Mesenchymal stem cell (in vitro differentiated cells and primary cell): ENCODE measurements at regions not wholly inside any gene's neighbourhood (a gene's known extent, or its start where the extent isn't known, plus 50 kb on each side); places are given as distances from the start of the nearest gene placed in this dataset.

Experiments used
- DNase-seq: peaks from one replicate; pipeline ENCODE4 v3.0.0-alpha.2; 2013
- H2AFZ ChIP-seq: one replicate; pipeline ENCODE4 v1.6.1; 2013; ENCODE audit warnings: low read depth, mild to moderate bottlenecking, control low read depth, inconsistent platforms, low read length, moderate library complexity
- H2AK5ac ChIP-seq: 2 replicates; pipeline ENCODE4 v1.6.1; 2013; ENCODE audit warnings: low read length, moderate library complexity, mild to moderate bottlenecking, inconsistent platforms; ENCODE audit not compliant: severe bottlenecking
- H2BK120ac ChIP-seq: one replicate; pipeline ENCODE4 v1.6.1; 2013; ENCODE audit warnings: low read depth, mild to moderate bottlenecking, inconsistent platforms, low read length, moderate library complexity
- H2BK12ac ChIP-seq, 2 experiments: one replicate each; pipeline ENCODE4 v1.6.1; 2013; ENCODE audit warnings: inconsistent platforms in 2 of 2, low read length in 2 of 2, mild to moderate bottlenecking in 2 of 2, moderate library complexity in 2 of 2, control low read depth in 1 of 2
- H2BK15ac ChIP-seq: one replicate; pipeline ENCODE4 v1.6.1; 2013; ENCODE audit warnings: mild to moderate bottlenecking, low read depth, inconsistent platforms; ENCODE audit not compliant: poor library complexity, severe bottlenecking
- H2BK5ac ChIP-seq: 2 replicates; pipeline ENCODE4 v1.6.1; 2013; ENCODE audit warnings: low read depth, mild to moderate bottlenecking, low read length, control low read depth, inconsistent platforms; ENCODE audit not compliant: poor library complexity, severe bottlenecking
- H3K14ac ChIP-seq, 2 experiments: one replicate each; pipeline ENCODE4 v1.6.1; 2013; ENCODE audit warnings: inconsistent platforms in 2 of 2, low read length in 2 of 2, control low read depth in 1 of 2, mild to moderate bottlenecking in 1 of 2, moderate library complexity in 1 of 2
- H3K18ac ChIP-seq, 2 experiments: one replicate each; pipeline ENCODE4 v1.6.1; 2013; ENCODE audit warnings: inconsistent platforms in 2 of 2, low read length in 2 of 2, control low read depth in 1 of 2, low read depth in 1 of 2, mild to moderate bottlenecking in 1 of 2
- H3K23ac ChIP-seq, 2 experiments: one replicate each; pipeline ENCODE4 v1.6.1; 2013; ENCODE audit warnings: inconsistent platforms in 2 of 2, low read length in 2 of 2, mild to moderate bottlenecking in 2 of 2, moderate library complexity in 2 of 2, control low read depth in 1 of 2
- H3K27ac ChIP-seq: 2 replicates; pipeline ENCODE4 v1.5.1; 2013; ENCODE audit warnings: mild to moderate bottlenecking, moderate library complexity, low read length, control low read depth, inconsistent platforms; ENCODE audit not compliant: poor library complexity, severe bottlenecking
- H3K27me3 ChIP-seq, 2 experiments: 2 replicates each; pipeline versions ENCODE4 v1.6.1 to v1.7.0; 2013; ENCODE audit warnings: low read length in 2 of 2, mild to moderate bottlenecking in 2 of 2, moderate library complexity in 2 of 2, control low read depth in 1 of 2, inconsistent platforms in 1 of 2; ENCODE audit not compliant: control insufficient read depth in 1 of 2, insufficient read depth in 1 of 2
- H3K36me3 ChIP-seq, 2 experiments: 2 replicates each; pipeline versions ENCODE4 v1.6.1 to v1.7.0; 2013; ENCODE audit warnings: low read length in 2 of 2, control low read depth in 1 of 2, inconsistent platforms in 1 of 2, low read depth in 1 of 2, mild to moderate bottlenecking in 1 of 2; ENCODE audit not compliant: insufficient read depth in 2 of 2, control insufficient read depth in 1 of 2
- H3K4ac ChIP-seq, 2 experiments: one replicate each; pipeline ENCODE4 v1.6.1; 2013; ENCODE audit warnings: inconsistent platforms in 2 of 2, low read length in 2 of 2, mild to moderate bottlenecking in 2 of 2, moderate library complexity in 2 of 2, control low read depth in 1 of 2, low read depth in 1 of 2
- H3K4me1 ChIP-seq: 2 replicates; pipeline ENCODE4 v1.6.1; 2013; ENCODE audit warnings: low read depth, low read length, control low read depth; ENCODE audit not compliant: control insufficient read depth, insufficient read depth
- H3K4me2 ChIP-seq: 2 replicates; pipeline ENCODE4 v1.6.1; 2013; ENCODE audit warnings: low read length, mild to moderate bottlenecking, inconsistent platforms; ENCODE audit not compliant: poor library complexity, severe bottlenecking
- H3K4me3 ChIP-seq, 2 experiments: 2 replicates each; pipeline versions ENCODE4 v1.5.1 to v1.7.0; 2013; ENCODE audit warnings: low read length in 2 of 2, mild to moderate bottlenecking in 2 of 2, control low read depth in 1 of 2, low read depth in 1 of 2; ENCODE audit not compliant: insufficient read depth in 1 of 2
- H3K79me1 ChIP-seq: replicated peaks from 2 replicates; pipeline ENCODE4 v1.6.1; 2013; ENCODE audit warnings: mild to moderate bottlenecking, control low read depth, low read length, inconsistent platforms; ENCODE audit not compliant: poor library complexity, severe bottlenecking
- H3K9ac ChIP-seq: 2 replicates; pipeline ENCODE4 v1.7.0; 2013; ENCODE audit warnings: mild to moderate bottlenecking, low read length, moderate library complexity
- H3K9me3 ChIP-seq: 2 replicates; pipeline ENCODE4 v1.7.0; 2013; ENCODE audit warnings: mild to moderate bottlenecking, low read length; ENCODE audit not compliant: control insufficient read depth
- H4K8ac ChIP-seq: one replicate; pipeline ENCODE4 v1.6.1; 2013; ENCODE audit warnings: inconsistent platforms, mild to moderate bottlenecking, low read length, moderate library complexity
- H4K91ac ChIP-seq: one replicate; pipeline ENCODE4 v1.6.1; 2013; ENCODE audit warnings: mild to moderate bottlenecking, low read length, inconsistent platforms
- WGBS: methylation state at CpG from one replicate; pipeline ENCODE4 v1.1.7; 2013; ENCODE audit warnings: mixed read lengths; 5-methylcytosine and 5-hydroxymethylcytosine counted together

- Histone ChIP-seq H4K91ac (no peak overlapping the region), H4K8ac (no peak overlapping the region), H2BK12ac (no peak overlapping the region), H3K79me1 (no peaks in the 10 kb centered on the region), H3K9ac (no peak overlapping the region), H3K4me3 (no peak overlapping the region), H2AFZ (no peak overlapping the region), H3K14ac (no peak overlapping the region), H3K18ac (no peak overlapping the region), H2BK15ac (no peak overlapping the region), H2BK5ac (no peak overlapping the region), H3K23ac (no peak overlapping the region), H2AK5ac (no peak overlapping the region), H3K4me2 (no peak overlapping the region), H3K27ac (no peak overlapping the region), H3K4ac (no peak overlapping the region), H3K27me3 (no peaks in the 10 kb centered on the region), H2BK120ac (no peak overlapping the region), H3K36me3 (no peaks in the 10 kb centered on the region), H3K4me1 (no peaks in the 10 kb centered on the region), H3K9me3 (peaks cover under 1% of the 10 kb centered on the region)
- DNase-seq = no peak
Observed at GRCh38 chr9:82397534-82397933, 409.0 kb downstream of the SPATA31D1 start.

DNA sequence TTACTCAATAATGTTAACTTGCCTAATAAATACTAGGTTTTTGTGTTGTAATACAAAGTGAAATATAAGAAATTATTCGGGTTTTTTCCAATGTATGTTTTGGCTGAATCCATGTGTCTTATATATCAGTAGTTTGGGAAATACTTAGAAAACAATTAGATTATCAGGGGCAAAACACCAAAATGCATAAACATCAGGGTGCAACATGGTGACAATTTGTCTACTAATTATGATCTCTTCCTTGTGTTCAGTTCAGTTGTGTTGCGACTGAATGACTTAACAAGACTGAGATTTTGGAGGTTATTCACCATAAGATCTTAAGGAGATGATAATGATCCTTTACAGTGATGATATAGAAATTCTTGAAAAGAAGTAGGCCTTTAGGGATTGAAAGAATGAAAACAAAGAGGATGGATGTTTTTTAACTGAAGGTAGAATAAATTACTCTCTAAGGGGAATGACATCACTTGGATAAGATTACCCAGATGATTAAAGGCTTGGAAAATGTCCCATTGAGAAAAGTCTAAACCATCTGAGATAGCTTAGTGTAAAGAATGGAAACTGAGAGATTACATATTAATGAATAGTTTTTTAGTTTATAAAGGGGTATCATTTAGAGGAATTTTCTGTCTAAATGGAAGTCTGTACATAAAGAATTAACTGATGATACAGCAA is 415.8 kb downstream of the SPATA31D1 start:
- WGBS = 92% methylated on average over 1 of the region's 2 CpGs
- H3K4me3 ChIP-seq = peak overlapping the region in 1 of 2 experiments; percentile 46
- H3K79me1 ChIP-seq = no peaks in the 10 kb centered on the region
- H3K14ac ChIP-seq = no peak overlapping the region
- H3K23ac ChIP-seq = no peak overlapping the region
- H3K4me2 ChIP-seq = no peak overlapping the region
- no peaks in the 10 kb centered on the region for H3K4me1 ChIP-seq
- peak; percentile 33 for DNase-seq
- H2BK15ac ChIP-seq = no peak overlapping the region
- H2BK5ac ChIP-seq = no peak overlapping the region
- no peak overlapping the region for H3K18ac ChIP-seq
- H4K91ac ChIP-seq = no peak overlapping the region
- no peak overlapping the region for H2BK120ac ChIP-seq
- H2AFZ ChIP-seq = no peak overlapping the region
- H3K9me3 ChIP-seq = no peaks in the 10 kb centered on the region
- no peak overlapping the region for H2AK5ac ChIP-seq
- H3K27ac ChIP-seq = no peak overlapping the region
- H3K27me3 ChIP-seq = no peaks in the 10 kb centered on the region
- H3K36me3 ChIP-seq = no peaks in the 10 kb centered on the region
- H3K9ac ChIP-seq = peak overlapping the region; percentile 67
- no peak overlapping the region for H4K8ac ChIP-seq
- H2BK12ac ChIP-seq = no peak overlapping the region
- H3K4ac ChIP-seq = no peak overlapping the region

GRCh38 chr9:82404881-82405280 is 416.3 kb downstream of the SPATA31D1 start:
- no peak overlapping the region for H2BK120ac ChIP-seq
- 82% methylated on average over 3 of the region's 4 CpGs for WGBS

DNA sequence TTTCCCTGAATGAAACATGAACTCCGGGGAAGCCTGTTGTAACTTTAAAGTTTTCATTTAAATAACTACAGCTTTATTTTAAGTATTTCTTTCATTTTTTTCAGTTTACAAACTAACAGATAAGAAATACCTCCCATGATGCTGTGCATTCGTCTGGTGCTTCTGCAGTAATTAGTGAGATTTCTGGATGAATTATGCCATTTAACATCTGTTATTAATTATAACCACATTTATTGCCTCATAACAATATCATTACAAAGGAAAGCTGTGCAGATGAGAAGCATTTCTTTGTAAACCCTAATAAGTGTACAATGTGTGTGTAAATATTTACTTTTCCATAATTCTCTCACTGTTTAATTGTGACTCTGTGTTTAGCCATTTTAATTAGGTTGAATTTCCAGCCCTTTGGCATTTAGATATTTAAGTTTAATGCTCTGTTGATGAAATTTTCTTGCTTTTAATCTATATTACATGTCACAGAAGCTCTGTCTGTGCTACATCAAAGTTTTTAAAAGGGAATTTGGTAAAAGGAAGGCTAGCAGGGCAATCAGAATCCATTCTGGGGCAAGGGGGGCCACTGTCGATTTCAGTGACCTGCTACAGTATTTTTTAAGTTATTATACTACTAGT is 418.0 kb downstream of the SPATA31D1 start:
- H3K18ac ChIP-seq = no peak overlapping the region
- H2BK120ac ChIP-seq = no peak overlapping the region
- WGBS = no CpG with 5 or more reads among the region's 3 CpGs
- H3K4me3 ChIP-seq = no peak overlapping the region
- DNase-seq = no peak
- H4K91ac ChIP-seq = no peak overlapping the region
- H3K23ac ChIP-seq = no peak overlapping the region
- no peak overlapping the region for H2BK12ac ChIP-seq
- H3K27ac ChIP-seq = no peak overlapping the region
- H2BK5ac ChIP-seq = no peak overlapping the region
- H4K8ac ChIP-seq = no peak overlapping the region
- H2BK15ac ChIP-seq = no peak overlapping the region
- no peak overlapping the region for H2AFZ ChIP-seq
- H3K79me1 ChIP-seq = no peaks in the 10 kb centered on the region
- no peak overlapping the region for H3K4ac ChIP-seq
- no peaks in the 10 kb centered on the region for H3K9me3 ChIP-seq
- no peaks in the 10 kb centered on the region for H3K36me3 ChIP-seq
- H2AK5ac ChIP-seq = no peak overlapping the region
- no peak overlapping the region for H3K14ac ChIP-seq
- H3K9ac ChIP-seq = no peak overlapping the region
- H3K27me3 ChIP-seq = no peaks in the 10 kb centered on the region
- no peaks in the 10 kb centered on the region for H3K4me1 ChIP-seq
- no peak overlapping the region for H3K4me2 ChIP-seq

More at GRCh38 chr9:82404881-82405280, 416.3 kb downstream of the SPATA31D1 start:
- peak overlapping the region; percentile 67 for H3K9ac ChIP-seq
- H3K4me2 ChIP-seq = no peak overlapping the region
- H2BK15ac ChIP-seq = no peak overlapping the region
- no peak overlapping the region for H3K14ac ChIP-seq
- H2BK12ac ChIP-seq = peak overlapping the region in 1 of 2 experiments; percentile 63
- no peak overlapping the region for H2AFZ ChIP-seq
- H3K4ac ChIP-seq = no peak overlapping the region
- H3K4me1 ChIP-seq = no peaks in the 10 kb centered on the region
- no peaks in the 10 kb centered on the region for H3K79me1 ChIP-seq
- H3K27me3 ChIP-seq = no peaks in the 10 kb centered on the region
- no peak overlapping the region for H3K18ac ChIP-seq
- no peak overlapping the region for H4K91ac ChIP-seq
- H3K36me3 ChIP-seq = no peaks in the 10 kb centered on the region
- no peak overlapping the region for H3K23ac ChIP-seq
- no peak overlapping the region for H4K8ac ChIP-seq
- peak; percentile 50 for DNase-seq
- no peak overlapping the region for H2AK5ac ChIP-seq
- H3K4me3 ChIP-seq = peak overlapping the region in 1 of 2 experiments; percentile 46
- H3K9me3 ChIP-seq = no peaks in the 10 kb centered on the region
- no peak overlapping the region for H2BK5ac ChIP-seq
- H3K27ac ChIP-seq = no peak overlapping the region
